NB4 (cell line): ENCODE measurements at regions not wholly inside any gene's neighbourhood (a gene's known extent, or its start where the extent isn't known, plus 50 kb on each side); places are given as distances from the start of the nearest gene placed in this dataset.
A peak's percentile ranks its signal among the peaks of the same experiment; 100 is the strongest.

Experiments
- DNase-seq: peaks from one replicate; pipeline ENCODE4 v3.0.0; 2010; ENCODE audit warnings: low read depth
- H3K4me3 ChIP-seq: one replicate; pipeline ENCODE4 v1.5.1; 2011; ENCODE audit warnings: mild to moderate bottlenecking, low read depth, low read length, moderate library complexity
- CTCF ChIP-seq: IDR thresholded peaks from one replicate; pipeline ENCODE4 v1.5.1; 2012; ENCODE audit warnings: low read depth, low read length
- MAX ChIP-seq: IDR thresholded peaks from 2 replicates; pipeline ENCODE4 v1.6.1; 2011; ENCODE audit warnings: low read depth, low read length
- MYC ChIP-seq: IDR thresholded peaks from 2 replicates; pipeline ENCODE4 v1.6.1; 2011; ENCODE audit warnings: low read depth, low read length
- POLR2A ChIP-seq: IDR thresholded peaks from 2 replicates; pipeline ENCODE4 v1.6.1; 2011; ENCODE audit warnings: mild to moderate bottlenecking; ENCODE audit not compliant: insufficient read length; ENCODE audit errors: extremely low read depth

GRCh38 chr1:68788762-68789161 lies 291.9 kb upstream of the DEPDC1 start:
- TF ChIP-seq POLR2A (no peak), CTCF (no peak), MAX (no peak), MYC (no peak)
- H3K4me3 ChIP-seq = no peak overlapping the region
- no peak for DNase-seq

- DNase-seq = peak; percentile 8
- H3K4me3 ChIP-seq = no peak overlapping the region
- TF ChIP-seq POLR2A (no peak), MYC (no peak), MAX (no peak), CTCF (no peak)
These were observed 294.9 kb upstream of the DEPDC1 start for GRCh38 chr1:68791800-68792199.

- TF ChIP-seq POLR2A = no peak
- TF ChIP-seq CTCF = no peak
- TF ChIP-seq MYC = no peak
- no peak for TF ChIP-seq MAX
- DNase-seq = no peak
- no peak overlapping the region for H3K4me3 ChIP-seq
These were observed 299.1 kb upstream of the DEPDC1 start for GRCh38 chr1:68795956-68796355.

- H3K4me3 ChIP-seq = no peak overlapping the region
- no peak for DNase-seq
- TF ChIP-seq POLR2A (no peak), MAX (no peak), MYC (no peak), CTCF (no peak)
These were observed 300.0 kb upstream of the DEPDC1 start for GRCh38 chr1:68796888-68797287.

GRCh38 chr1:68798071-68798470 lies 301.2 kb upstream of the DEPDC1 start:
- no peak for TF ChIP-seq MAX
- no peak for TF ChIP-seq CTCF
- TF ChIP-seq MYC = no peak
- no peak for TF ChIP-seq POLR2A
- no peak for DNase-seq
- H3K4me3 ChIP-seq = no peak overlapping the region

- DNase-seq = no peak
- no peak overlapping the region for H3K4me3 ChIP-seq
- TF ChIP-seq MAX (no peak), POLR2A (no peak), MYC (no peak), CTCF (no peak)
These were observed 302.2 kb upstream of the DEPDC1 start for GRCh38 chr1:68799096-68799495.
